ENCODE measurements at regions not wholly inside any gene's neighbourhood (a gene's known extent, or its start where the extent isn't known, plus 50 kb on each side); places are given as distances from the start of the nearest gene placed in this dataset.

GRCh38 chr6:51430589-51430988, 611.9 kb downstream of the TFAP2B start:
- no peaks in the 10 kb centered on the region for H3K27me3 Mint-ChIP-seq

GRCh38 chr6:51432481-51432880, 613.8 kb downstream of the TFAP2B start:
- Mint-ChIP-seq H3K4me3 (ENCODE audit: low read depth) (no peak overlapping the region), H3K9me3 (ENCODE audit: low read depth) (peaks cover 2% of the 10 kb centered on the region), H3K36me3 (ENCODE audit: insufficient read depth) (no peaks in the 10 kb centered on the region), H3K4me1 (ENCODE audit: low read depth) (no peaks in the 10 kb centered on the region), H3K27ac (no peak overlapping the region), H3K27me3 (no peaks in the 10 kb centered on the region)
- no peak for TF ChIP-seq CTCF (IDR thresholded peaks at IDR 0.05; ENCODE audit: unreplicated experiment)
- DNase-seq (ENCODE audit: low spot score, unreplicated experiment) = no peak

More at GRCh38 chr6:51430589-51430988, 611.9 kb downstream of the TFAP2B start:
- peaks cover 2% of the 10 kb centered on the region for H3K9me3 Mint-ChIP-seq (ENCODE audit: low read depth)
- no peak overlapping the region for H3K4me3 Mint-ChIP-seq (ENCODE audit: low read depth)
- TF ChIP-seq CTCF (IDR thresholded peaks at IDR 0.05; ENCODE audit: unreplicated experiment) = no peak
- H3K36me3 Mint-ChIP-seq (ENCODE audit: insufficient read depth) = no peaks in the 10 kb centered on the region
- H3K4me1 Mint-ChIP-seq (ENCODE audit: low read depth) = no peaks in the 10 kb centered on the region
- DNase-seq (ENCODE audit: low spot score, unreplicated experiment) = no peak
- H3K27ac Mint-ChIP-seq = no peak overlapping the region

- H3K27ac Mint-ChIP-seq = no peak overlapping the region
- DNase-seq (ENCODE audit: low spot score, unreplicated experiment) = no peak
- no peak overlapping the region for H3K4me3 Mint-ChIP-seq (ENCODE audit: low read depth)
- TF ChIP-seq CTCF (IDR thresholded peaks at IDR 0.05; ENCODE audit: unreplicated experiment) = no peak
- H3K4me1 Mint-ChIP-seq (ENCODE audit: low read depth) = peaks cover 3% of the 10 kb centered on the region
- no peaks in the 10 kb centered on the region for H3K36me3 Mint-ChIP-seq (ENCODE audit: insufficient read depth)
- no peaks in the 10 kb centered on the region for H3K9me3 Mint-ChIP-seq (ENCODE audit: low read depth)
- H3K27me3 Mint-ChIP-seq = no peaks in the 10 kb centered on the region
Observed at GRCh38 chr6:51450248-51450957, 631.7 kb downstream of the TFAP2B start.

- DNase-seq (ENCODE audit: low spot score, unreplicated experiment) = no peak
- Mint-ChIP-seq H3K9me3 (ENCODE audit: low read depth) (no peaks in the 10 kb centered on the region), H3K36me3 (ENCODE audit: insufficient read depth) (no peaks in the 10 kb centered on the region), H3K27ac (no peak overlapping the region), H3K27me3 (no peaks in the 10 kb centered on the region), H3K4me3 (ENCODE audit: low read depth) (no peak overlapping the region), H3K4me1 (ENCODE audit: low read depth) (peaks cover 3% of the 10 kb centered on the region)
- no peak for TF ChIP-seq CTCF (IDR thresholded peaks at IDR 0.05; ENCODE audit: unreplicated experiment)
Observed at GRCh38 chr6:51450958-51451357, 632.3 kb downstream of the TFAP2B start.

GRCh38 chr6:51456282-51456681, 631.1 kb downstream of the PKHD1 start:
- Mint-ChIP-seq H3K27ac (no peak overlapping the region), H3K4me3 (ENCODE audit: low read depth) (no peak overlapping the region), H3K36me3 (ENCODE audit: insufficient read depth) (no peaks in the 10 kb centered on the region), H3K4me1 (ENCODE audit: low read depth) (peaks cover 5% of the 10 kb centered on the region), H3K27me3 (peaks cover 3% of the 10 kb centered on the region), H3K9me3 (ENCODE audit: low read depth) (no peaks in the 10 kb centered on the region)
- no peak for TF ChIP-seq CTCF (IDR thresholded peaks at IDR 0.05; ENCODE audit: unreplicated experiment)
- DNase-seq (ENCODE audit: low spot score, unreplicated experiment) = no peak
